ENCODE measurements at regions not wholly inside any gene's neighbourhood (a gene's known extent, or its start where the extent isn't known, plus 50 kb on each side); places are given as distances from the start of the nearest gene placed in this dataset.

GRCh38 chr5:135157421-135158313, 123.6 kb upstream of the PITX1 start:
- TF ChIP-seq CTCF (IDR thresholded peaks at IDR 0.05; ENCODE audit: low read depth, low read length, missing control alignments): no peak
- in situ Hi-C loops (cut with HindIII; ENCODE audit: low pct_ligation_motif_present, low sequenced_read_pairs): no loop called here
- Histone ChIP-seq H3K27me3 (replicated peaks) (peaks cover 4% of the 10 kb centered on the region), H3K27ac (no peak overlapping the region), H3K4me3 (ENCODE audit: low read depth, low read length) (no peak overlapping the region), H3K36me3 (replicated peaks) (no peaks in the 10 kb centered on the region)
- no peak for DNase-seq

GRCh38 chr5:135156715-135157404, 122.8 kb upstream of the PITX1 start:
- Histone ChIP-seq H3K27ac (no peak overlapping the region), H3K27me3 (replicated peaks) (peaks cover 2% of the 10 kb centered on the region), H3K36me3 (replicated peaks) (no peaks in the 10 kb centered on the region), H3K4me3 (ENCODE audit: low read depth, low read length) (no peak overlapping the region)
- TF ChIP-seq CTCF (IDR thresholded peaks at IDR 0.05; ENCODE audit: low read depth, low read length, missing control alignments): no peak
- in situ Hi-C loops (cut with HindIII; ENCODE audit: low pct_ligation_motif_present, low sequenced_read_pairs): no loop called here
- no peak for DNase-seq

- H3K4me3 ChIP-seq (ENCODE audit: low read depth, low read length): no peak overlapping the region
- H3K27ac ChIP-seq: no peak overlapping the region
- in situ Hi-C loops (cut with HindIII; ENCODE audit: low pct_ligation_motif_present, low sequenced_read_pairs): no loop called here
Measured at GRCh38 chr5:135156337-135156714, 122.3 kb upstream of the PITX1 start.

GRCh38 chr5:135155616-135156214, 121.7 kb upstream of the PITX1 start:
- no peak for TF ChIP-seq CTCF (IDR thresholded peaks at IDR 0.05; ENCODE audit: low read depth, low read length, missing control alignments)
- Histone ChIP-seq H3K27ac (no peak overlapping the region), H3K36me3 (replicated peaks) (no peaks in the 10 kb centered on the region), H3K27me3 (replicated peaks) (no peaks in the 10 kb centered on the region), H3K4me3 (ENCODE audit: low read depth, low read length) (no peak overlapping the region)
- no peak for DNase-seq
- in situ Hi-C loops (cut with HindIII; ENCODE audit: low pct_ligation_motif_present, low sequenced_read_pairs): no loop called here

More at GRCh38 chr5:135156337-135156714, 122.3 kb upstream of the PITX1 start:
- TF ChIP-seq CTCF (IDR thresholded peaks at IDR 0.05; ENCODE audit: low read depth, low read length, missing control alignments): no peak
- Histone ChIP-seq H3K36me3 (replicated peaks) (no peaks in the 10 kb centered on the region), H3K27me3 (replicated peaks) (no peaks in the 10 kb centered on the region)
- no peak for DNase-seq

GRCh38 chr5:135154961-135155360, 120.9 kb upstream of the PITX1 start:
- no peak for TF ChIP-seq CTCF (IDR thresholded peaks at IDR 0.05; ENCODE audit: low read depth, low read length, missing control alignments)
- Histone ChIP-seq H3K27me3 (replicated peaks) (no peaks in the 10 kb centered on the region), H3K4me3 (ENCODE audit: low read depth, low read length) (no peak overlapping the region), H3K36me3 (replicated peaks) (no peaks in the 10 kb centered on the region), H3K27ac (no peak overlapping the region)
- in situ Hi-C loops (cut with HindIII; ENCODE audit: low pct_ligation_motif_present, low sequenced_read_pairs): no loop called here
- no peak for DNase-seq

Data from brain microvascular endothelial cell (primary cell).